GM19397 (cell line): ENCODE measurements at regions not wholly inside any gene's neighbourhood (a gene's known extent, or its start where the extent isn't known, plus 50 kb on each side); places are given as distances from the start of the nearest gene placed in this dataset.

Experiments
- ATAC-seq: cut with Tn5 transposase; IDR thresholded peaks from one replicate; pipeline ENCODE4 v1.9.1; 2021; ENCODE audit warnings: mild to moderate bottlenecking, moderate library complexity; ENCODE audit not compliant: unreplicated experiment

DNA sequence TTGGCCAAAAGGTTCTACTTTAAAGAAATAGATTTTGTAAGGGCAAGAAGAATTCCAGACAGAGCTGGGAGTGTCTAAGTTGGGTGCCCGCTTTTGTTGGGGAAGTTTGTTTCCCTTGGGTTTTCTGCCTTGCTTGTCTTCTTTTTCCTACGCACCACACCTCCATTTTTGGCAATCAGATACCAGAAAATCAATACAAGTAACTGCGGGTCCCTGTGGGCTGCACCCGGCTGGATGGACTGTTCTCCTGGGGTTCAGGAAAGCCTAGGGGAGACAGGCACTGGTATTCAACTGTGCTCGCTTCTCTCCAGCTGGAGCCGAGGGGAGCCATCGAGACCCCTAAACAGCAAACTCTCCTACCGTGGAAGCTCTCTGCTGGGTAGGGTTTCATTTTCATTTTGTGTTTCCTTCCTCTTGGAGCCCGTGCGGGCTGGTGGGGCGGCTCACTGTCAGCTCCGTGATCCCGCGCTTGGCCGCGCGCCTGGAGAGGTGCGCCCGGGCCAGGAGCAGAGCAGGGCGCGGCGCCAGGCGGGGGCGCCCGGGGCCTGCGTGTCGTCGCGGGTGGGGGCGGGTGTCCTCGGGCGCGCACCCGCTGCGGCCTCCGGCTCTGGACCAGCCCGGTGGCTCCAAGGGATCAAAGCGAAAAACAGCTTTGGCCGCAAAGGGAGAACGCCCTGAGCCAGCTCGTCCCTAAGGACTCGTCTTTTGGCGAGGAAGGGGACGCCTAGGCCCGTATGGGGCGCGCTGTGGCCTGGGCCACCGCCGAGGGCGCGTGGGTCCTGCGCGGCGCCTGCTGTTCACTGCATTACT, 347.2 kb downstream of the ZNF536 start:
- ATAC-seq, result peak; percentile 57

GRCh38 chr19:30718707-30719106, 346.5 kb downstream of the ZNF536 start:
- ATAC-seq, result no peak

GRCh38 chr19:30718014-30718413, 345.8 kb downstream of the ZNF536 start:
- no peak for ATAC-seq

- ATAC-seq, result no peak
Observed at GRCh38 chr19:30717381-30717780, 345.2 kb downstream of the ZNF536 start.

DNA sequence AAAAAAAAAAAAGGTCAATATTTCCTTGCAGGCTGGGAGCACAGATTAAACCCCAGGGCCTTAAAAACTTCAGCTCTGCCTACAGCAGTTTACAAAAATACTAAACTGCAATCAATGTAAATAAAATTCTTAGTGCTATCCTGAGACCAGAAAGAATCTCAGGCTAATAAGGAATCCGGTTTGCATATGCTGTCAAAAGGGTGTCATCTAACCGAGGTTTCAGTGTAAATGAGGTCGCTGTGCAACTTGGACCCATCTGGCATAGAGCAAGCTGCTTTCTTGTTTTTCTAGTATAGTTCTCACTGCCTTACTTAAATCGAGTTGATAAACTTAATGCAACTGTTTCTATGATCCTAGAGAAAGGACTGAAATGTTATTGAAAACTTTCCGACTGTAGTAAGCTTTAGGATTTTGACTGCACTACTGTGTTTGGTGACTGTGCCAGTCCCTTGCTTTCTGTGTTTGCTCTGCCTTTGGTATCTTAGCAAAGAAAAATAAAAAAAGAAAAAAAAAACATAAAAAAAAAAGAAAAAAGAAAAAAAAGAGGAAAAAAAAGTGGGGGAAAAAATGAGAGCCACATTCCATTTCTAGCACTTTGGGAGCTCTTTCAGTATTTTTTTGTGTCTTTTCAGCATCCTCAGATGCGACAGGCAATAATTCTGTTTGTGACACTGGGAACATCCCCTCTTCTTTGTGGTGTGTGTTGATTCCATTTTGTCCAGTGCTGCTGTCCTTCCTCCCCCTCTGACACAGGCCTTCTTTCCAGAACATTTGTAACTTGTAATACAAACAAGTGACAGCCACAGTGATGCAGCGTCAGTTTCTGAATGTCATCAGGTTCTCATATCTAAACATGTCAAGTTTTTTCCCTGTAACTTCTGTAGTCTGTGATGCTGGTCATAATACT, 340.5 kb downstream of the ZNF536 start:
- ATAC-seq, result no peak

DNA sequence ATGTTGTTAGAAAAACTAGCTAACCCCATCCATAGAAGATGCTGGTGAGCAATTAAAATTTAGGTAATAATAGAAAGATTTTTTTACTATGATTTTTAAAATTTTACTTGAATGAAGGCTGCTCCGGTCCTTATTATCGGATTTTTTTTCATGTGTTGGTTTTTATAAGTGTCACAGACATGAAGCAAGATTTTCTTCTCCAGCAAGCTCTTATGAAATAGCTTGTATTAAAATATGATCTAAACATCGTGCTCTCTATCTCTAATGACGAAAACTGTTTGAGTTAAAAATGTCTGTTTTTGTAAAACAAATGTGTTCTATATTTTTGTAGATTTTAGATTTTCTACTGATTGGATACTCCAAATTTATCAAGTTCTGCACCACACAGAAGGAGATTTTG, 339.6 kb downstream of the ZNF536 start:
- no peak for ATAC-seq

GRCh38 chr19:30711296-30711695, 339.1 kb downstream of the ZNF536 start:
- no peak for ATAC-seq

GRCh38 chr19:30710721-30711120, 338.5 kb downstream of the ZNF536 start:
- ATAC-seq, result no peak

- ATAC-seq, result no peak
Observed at GRCh38 chr19:30708416-30709178, 336.4 kb downstream of the ZNF536 start.

- no peak for ATAC-seq
Observed at GRCh38 chr19:30704771-30705330, 332.7 kb downstream of the ZNF536 start.

DNA sequence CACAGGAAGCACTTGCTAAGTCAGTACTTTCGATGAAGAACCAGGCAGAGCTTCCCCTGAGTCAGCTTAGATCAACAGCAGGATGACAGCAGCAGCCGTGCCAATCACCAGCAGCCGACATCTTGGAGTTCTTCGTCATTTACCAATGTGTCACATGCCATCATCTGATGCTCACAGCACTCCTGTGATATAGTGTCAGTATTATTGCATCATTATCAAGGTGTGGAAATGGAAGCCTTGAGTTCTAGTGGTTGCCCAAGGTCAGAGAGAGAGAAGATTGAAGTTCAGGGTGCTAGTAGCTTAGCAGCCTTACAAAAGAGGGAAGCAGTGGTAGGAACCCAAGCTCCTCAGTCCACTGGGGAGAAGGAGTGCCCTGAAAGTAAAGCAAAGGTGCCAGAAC, 331.5 kb downstream of the ZNF536 start:
- ATAC-seq, result no peak

DNA sequence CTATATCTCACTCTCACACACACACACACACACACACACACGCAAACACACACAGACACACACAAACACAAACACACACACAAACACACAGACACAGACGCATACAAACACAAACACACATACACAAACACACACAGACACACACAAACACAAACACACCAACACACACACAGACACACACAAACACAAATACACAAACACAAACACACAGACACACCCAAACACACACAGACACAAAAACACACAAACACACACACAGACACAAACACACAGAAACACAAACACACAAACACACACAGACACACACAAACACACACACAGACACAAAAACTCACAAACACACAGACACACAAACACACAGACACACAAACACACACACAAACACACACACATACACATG, 329.0 kb downstream of the ZNF536 start:
- ATAC-seq, result no peak

DNA sequence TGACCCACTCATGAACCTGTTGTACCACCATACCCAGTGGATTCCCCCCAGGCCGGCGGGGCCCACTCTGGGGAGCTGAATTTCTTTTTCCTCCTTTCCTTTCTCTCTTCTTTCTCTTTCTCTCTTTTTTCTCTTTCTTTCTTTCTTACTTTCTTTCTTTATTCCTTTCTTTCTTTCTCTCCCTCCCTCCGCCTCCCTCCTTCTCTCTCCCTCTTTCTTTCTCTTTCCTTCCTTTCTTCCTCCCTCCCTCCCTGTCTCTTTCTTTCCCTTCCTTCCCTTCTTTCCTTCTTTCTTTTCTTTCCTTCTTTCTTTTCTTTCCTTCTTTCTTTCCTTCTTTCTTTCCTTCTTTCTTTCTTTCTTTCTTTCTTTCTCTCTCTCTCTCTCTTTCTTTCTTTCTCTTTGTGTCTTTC, 327.7 kb downstream of the ZNF536 start:
- ATAC-seq, result no peak

DNA sequence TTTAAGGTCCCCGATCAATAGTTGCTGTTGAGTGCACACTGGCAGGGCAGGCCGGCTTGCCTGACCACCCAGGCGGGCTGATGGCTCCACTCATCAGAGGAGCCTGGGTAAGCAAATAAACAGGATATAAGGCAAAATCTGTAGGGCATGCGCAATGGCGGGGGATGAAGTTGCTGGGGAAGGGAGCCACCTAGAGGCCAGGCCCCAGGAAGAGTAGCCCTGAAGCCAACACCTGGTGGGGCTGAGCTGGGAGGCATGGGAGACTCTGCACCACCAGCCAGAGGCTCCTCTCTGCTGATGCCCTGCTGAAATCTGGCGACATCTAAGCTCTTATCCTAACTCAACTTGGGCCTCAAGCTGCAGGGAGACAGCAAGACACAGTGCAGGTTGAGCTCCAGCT, 324.3 kb downstream of the ZNF536 start:
- ATAC-seq, result no peak

GRCh38 chr19:30695171-30695875, 323.1 kb downstream of the ZNF536 start:
- no peak for ATAC-seq

GRCh38 chr19:30694156-30694755, 322.1 kb downstream of the ZNF536 start:
- no peak for ATAC-seq

GRCh38 chr19:30692879-30693503, 320.8 kb downstream of the ZNF536 start:
- no peak for ATAC-seq

GRCh38 chr19:30692181-30692811, 320.1 kb downstream of the ZNF536 start:
- ATAC-seq, result no peak

DNA sequence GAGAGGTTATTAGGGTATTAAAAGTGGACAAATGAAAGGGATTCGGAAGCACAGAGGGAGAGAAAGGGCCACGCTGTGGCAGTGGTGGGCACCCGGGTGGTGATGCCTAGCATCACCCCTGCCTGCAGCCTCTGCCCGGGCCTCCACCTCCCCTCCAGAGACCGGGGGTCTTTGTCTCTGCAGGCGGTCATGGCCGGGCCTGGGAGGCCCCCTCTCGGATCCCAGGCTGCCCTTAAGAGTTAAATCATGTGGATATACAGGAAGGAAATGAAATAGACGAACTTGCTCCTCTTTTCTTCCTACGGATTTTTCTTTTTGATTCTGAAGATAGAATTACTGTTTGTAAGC, 319.6 kb downstream of the ZNF536 start:
- no peak for ATAC-seq
